ENCODE measurements at regions not wholly inside any gene's neighbourhood (a gene's known extent, or its start where the extent isn't known, plus 50 kb on each side); places are given as distances from the start of the nearest gene placed in this dataset.

DNA sequence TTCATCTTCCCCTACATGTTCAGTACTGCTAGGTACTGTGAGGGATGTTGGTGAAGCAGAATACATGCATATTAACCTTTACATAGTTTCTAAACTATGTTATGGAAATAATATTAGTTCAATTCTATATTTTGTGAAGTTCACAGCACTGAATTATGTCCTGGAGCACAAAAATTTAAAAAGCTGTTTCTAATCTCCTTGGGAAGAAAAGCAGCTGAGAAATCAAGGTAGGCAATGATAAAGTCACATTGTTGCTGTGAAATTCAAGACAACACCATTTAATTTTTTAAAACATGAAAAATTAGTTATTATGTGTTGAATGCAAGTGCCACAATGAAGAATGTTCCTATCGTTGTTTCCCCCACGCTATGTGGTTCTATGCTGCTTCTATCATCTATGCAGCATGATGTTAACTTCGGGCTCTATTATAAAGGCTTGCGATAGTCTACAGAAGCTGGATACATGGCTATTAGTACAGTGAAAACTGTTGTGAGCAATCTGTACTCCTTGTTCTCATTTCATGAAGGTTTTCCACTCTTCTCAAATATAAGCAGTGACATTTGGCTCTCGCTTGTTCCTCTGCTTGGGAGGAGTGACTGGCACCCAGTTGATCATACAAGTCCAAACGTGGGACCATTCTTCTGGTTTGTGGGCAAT, 164.3 kb downstream of the AASDHPPT start:
- H3K27me3 ChIP-seq (replicated peaks; ENCODE audit: control insufficient read depth, insufficient read depth, low read length), result no peaks in the 10 kb centered on the region
- no peaks in the 10 kb centered on the region for H3K36me3 ChIP-seq (ENCODE audit: control insufficient read depth, insufficient read depth, low read length)
- no peak overlapping the region for H3K4me3 ChIP-seq (replicated peaks; ENCODE audit: low read depth, low read length)
- TF ChIP-seq, protein P1, sequence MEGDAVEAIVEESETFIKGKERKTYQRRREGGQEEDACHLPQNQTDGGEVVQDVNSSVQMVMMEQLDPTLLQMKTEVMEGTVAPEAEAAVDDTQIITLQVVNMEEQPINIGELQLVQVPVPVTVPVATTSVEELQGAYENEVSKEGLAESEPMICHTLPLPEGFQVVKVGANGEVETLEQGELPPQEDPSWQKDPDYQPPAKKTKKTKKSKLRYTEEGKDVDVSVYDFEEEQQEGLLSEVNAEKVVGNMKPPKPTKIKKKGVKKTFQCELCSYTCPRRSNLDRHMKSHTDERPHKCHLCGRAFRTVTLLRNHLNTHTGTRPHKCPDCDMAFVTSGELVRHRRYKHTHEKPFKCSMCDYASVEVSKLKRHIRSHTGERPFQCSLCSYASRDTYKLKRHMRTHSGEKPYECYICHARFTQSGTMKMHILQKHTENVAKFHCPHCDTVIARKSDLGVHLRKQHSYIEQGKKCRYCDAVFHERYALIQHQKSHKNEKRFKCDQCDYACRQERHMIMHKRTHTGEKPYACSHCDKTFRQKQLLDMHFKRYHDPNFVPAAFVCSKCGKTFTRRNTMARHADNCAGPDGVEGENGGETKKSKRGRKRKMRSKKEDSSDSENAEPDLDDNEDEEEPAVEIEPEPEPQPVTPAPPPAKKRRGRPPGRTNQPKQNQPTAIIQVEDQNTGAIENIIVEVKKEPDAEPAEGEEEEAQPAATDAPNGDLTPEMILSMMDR (IDR thresholded peaks at IDR 0.05; ENCODE audit: insufficient read depth, low read length, poor library complexity, severe bottlenecking), result no peak
- no peak for DNase-seq (ENCODE audit: extremely low read depth, insufficient read length)

DNA sequence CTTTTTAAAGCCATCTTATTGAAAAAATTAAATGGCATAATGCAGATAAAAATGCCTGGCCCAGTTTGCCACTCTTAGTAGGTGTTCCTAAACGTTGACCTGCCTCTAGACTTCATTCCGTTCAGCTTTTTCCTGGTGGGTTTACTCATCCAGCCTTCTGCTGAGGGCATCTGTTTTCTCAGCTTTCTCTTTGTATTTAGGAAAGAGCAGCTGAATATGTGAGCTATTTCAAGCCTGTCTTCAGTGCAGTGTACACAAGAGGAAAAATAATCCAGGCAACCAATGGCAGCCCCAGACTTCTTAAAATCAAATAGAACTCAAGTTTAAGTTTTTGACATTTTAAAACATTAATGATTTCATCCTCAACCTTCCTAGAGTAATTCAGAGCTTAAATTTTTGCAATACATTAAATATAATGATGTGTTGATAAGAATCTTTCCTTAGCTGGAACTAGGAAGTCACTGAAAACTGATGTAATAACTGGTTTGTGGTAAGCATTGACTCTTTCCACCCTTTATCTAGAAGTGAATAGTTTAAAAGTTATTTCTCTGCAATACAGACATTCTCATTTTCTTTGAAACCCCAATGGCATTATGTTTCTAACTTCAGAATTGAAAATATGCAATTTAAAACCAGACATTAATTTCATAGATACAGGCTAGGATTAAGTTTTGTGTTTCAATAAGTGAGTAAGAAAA, 165.4 kb downstream of the AASDHPPT start:
- TF ChIP-seq, protein P1 (IDR thresholded peaks at IDR 0.05; ENCODE audit: insufficient read depth, low read length, poor library complexity, severe bottlenecking), result no peak
- Histone ChIP-seq H3K4me3 (replicated peaks; ENCODE audit: low read depth, low read length) (no peak overlapping the region), H3K36me3 (ENCODE audit: control insufficient read depth, insufficient read depth, low read length) (no peaks in the 10 kb centered on the region), H3K27me3 (replicated peaks; ENCODE audit: control insufficient read depth, insufficient read depth, low read length) (no peaks in the 10 kb centered on the region)
- no peak for DNase-seq (ENCODE audit: extremely low read depth, insufficient read length)

DNA sequence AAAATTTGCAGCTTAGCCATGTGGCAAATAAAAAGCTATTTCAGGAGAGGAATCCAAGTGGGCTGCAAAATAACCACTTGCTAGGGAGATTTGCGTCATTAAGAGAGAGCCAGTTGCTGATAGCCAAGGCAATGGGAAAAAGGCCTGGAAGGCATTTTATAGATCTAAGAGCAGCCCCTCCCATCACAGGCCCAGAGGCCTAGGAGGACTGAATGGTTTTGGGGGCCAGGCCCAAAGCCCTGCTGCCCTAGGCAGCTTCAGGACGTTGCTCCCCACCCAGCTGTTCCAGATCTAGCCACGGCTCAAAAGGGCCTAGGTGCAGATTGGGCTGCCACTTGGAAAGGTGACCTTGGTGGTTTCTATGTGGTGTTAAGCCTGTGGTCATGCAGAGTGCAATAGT, 169.0 kb downstream of the AASDHPPT start:
- no peak for DNase-seq (ENCODE audit: extremely low read depth, insufficient read length)
- Histone ChIP-seq H3K36me3 (ENCODE audit: control insufficient read depth, insufficient read depth, low read length) (no peaks in the 10 kb centered on the region), H3K4me3 (replicated peaks; ENCODE audit: low read depth, low read length) (no peak overlapping the region), H3K27me3 (replicated peaks; ENCODE audit: control insufficient read depth, insufficient read depth, low read length) (no peaks in the 10 kb centered on the region)
- TF ChIP-seq, protein P1 (IDR thresholded peaks at IDR 0.05; ENCODE audit: insufficient read depth, low read length, poor library complexity, severe bottlenecking), result no peak

DNA sequence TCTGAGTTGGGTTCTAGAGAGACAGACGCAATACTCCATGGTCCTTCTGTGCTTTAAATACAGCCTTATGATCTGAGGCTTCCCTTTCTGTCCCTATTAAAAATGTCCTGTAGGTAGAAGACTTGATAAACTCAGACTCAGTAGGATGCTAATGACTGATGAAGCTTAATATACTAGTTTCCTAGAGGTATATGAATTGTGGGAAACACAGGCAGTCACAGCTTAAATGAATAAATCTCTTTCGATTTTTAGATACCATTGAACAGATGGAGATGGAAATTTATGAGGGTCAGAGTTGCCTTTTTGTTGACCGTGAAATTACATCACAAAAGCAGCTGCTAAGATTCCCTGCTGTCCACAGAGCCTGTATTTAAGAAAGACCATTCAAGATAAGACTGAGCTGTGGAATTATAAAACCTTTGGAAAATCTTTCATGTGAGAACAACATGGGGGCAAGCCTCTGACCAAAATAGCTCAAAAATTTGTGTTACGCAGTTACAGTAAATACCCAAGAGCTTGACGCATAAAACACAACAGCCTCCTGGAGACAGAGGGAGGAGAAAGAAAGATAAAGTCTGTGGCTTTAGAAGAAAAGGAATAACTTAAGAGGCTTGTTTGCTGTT, 172.3 kb downstream of the AASDHPPT start:
- no peaks in the 10 kb centered on the region for H3K27me3 ChIP-seq (replicated peaks; ENCODE audit: control insufficient read depth, insufficient read depth, low read length)
- H3K36me3 ChIP-seq (ENCODE audit: control insufficient read depth, insufficient read depth, low read length), result no peaks in the 10 kb centered on the region
- TF ChIP-seq, protein P1 (IDR thresholded peaks at IDR 0.05; ENCODE audit: insufficient read depth, low read length, poor library complexity, severe bottlenecking), result no peak
- no peak overlapping the region for H3K4me3 ChIP-seq (replicated peaks; ENCODE audit: low read depth, low read length)
- no peak for DNase-seq (ENCODE audit: extremely low read depth, insufficient read length)

DNA sequence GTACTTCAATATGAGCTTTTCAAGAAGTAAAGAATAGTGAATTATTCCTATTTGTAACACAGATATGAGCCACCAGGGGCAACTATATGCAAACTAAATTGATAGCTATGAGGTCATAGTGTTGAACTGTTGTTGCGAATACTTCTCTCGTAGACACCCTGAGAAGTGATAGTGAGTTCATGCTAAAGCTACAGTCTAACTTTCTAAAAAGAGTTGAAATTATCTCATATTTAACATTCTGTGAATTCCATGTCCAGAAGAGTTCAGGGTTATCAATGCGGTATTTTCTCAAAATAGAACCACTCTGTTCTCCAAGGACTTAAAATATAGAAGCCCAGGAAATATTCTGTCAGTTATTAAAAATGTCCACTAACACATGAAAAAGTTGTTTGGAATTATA, 185.4 kb downstream of the AASDHPPT start:
- no peaks in the 10 kb centered on the region for H3K36me3 ChIP-seq (ENCODE audit: control insufficient read depth, insufficient read depth, low read length)
- H3K27me3 ChIP-seq (replicated peaks; ENCODE audit: control insufficient read depth, insufficient read depth, low read length), result no peaks in the 10 kb centered on the region
- H3K4me3 ChIP-seq (replicated peaks; ENCODE audit: low read depth, low read length), result no peak overlapping the region
- DNase-seq (ENCODE audit: extremely low read depth, insufficient read length), result no peak
- TF ChIP-seq, protein P1 (IDR thresholded peaks at IDR 0.05; ENCODE audit: insufficient read depth, low read length, poor library complexity, severe bottlenecking), result no peak

All from GM06990 (cell line).